Adrenal gland (tissue), 5 donors: ENCODE measurements at regions not wholly inside any gene's neighbourhood (a gene's known extent, or its start where the extent isn't known, plus 50 kb on each side); places are given as distances from the start of the nearest gene placed in this dataset.

Experiments
- CTCF ChIP-seq, 6 experiments: fragments of 450-650 bp in 4 of 6; fragments of 200-600 bp in 2 of 6; sonication (generic) in 1 of 6; IDR thresholded peaks; 1 replicate in 5 of 6; 2 replicates in 1 of 6; pipeline versions ENCODE4 v1.5.1 to v1.8.0; 2016 to 2021; ENCODE audit warnings: antibody characterized with exemption in 6 of 6, mild to moderate bottlenecking in 2 of 6, moderate library complexity in 1 of 6
- POLR2A ChIP-seq, 2 donors: fragments of 450-650 bp; IDR thresholded peaks; one replicate each; pipeline ENCODE4 v1.6.1; 2017; ENCODE audit warnings: antibody characterized with exemption in 2 of 2, mild to moderate bottlenecking in 2 of 2, moderate library complexity in 1 of 2
- donor health status: DM: no; HTN: no; CAD: no.

GRCh38 chr5:61734966-61735365 is 402.9 kb downstream of the ZSWIM6 start:
- TF ChIP-seq CTCF (IDR thresholded peaks at IDR 0.05), result no peak
- TF ChIP-seq POLR2A (IDR thresholded peaks at IDR 0.05), result no peak
